WTC11 (cell line): ENCODE measurements at regions not wholly inside any gene's neighbourhood (a gene's known extent, or its start where the extent isn't known, plus 50 kb on each side); places are given as distances from the start of the nearest gene placed in this dataset.

ENCODE experiments used
- ARID4B ChIP-seq: sonication (generic); formaldehyde crosslinking; IDR thresholded peaks from 2 replicates; pipeline ENCODE4 v1.8.0; 2023; ENCODE audit warnings: missing genetic modification reagents, mild to moderate bottlenecking, borderline replicate concordance
- CTCF ChIP-seq: fragments of 200-600 bp; IDR thresholded peaks from 2 replicates; pipeline ENCODE4 v1.8.0; 2022; ENCODE audit warnings: antibody characterized with exemption
- NR3C1 ChIP-seq: sonication (generic); formaldehyde crosslinking; conservative IDR thresholded peaks from 2 replicates; pipeline ENCODE4 v1.8.1; 2023; ENCODE audit warnings: low read depth, mild to moderate bottlenecking, missing genetic modification reagents
- RELA ChIP-seq: sonication (generic); formaldehyde crosslinking; IDR thresholded peaks from 2 replicates; pipeline ENCODE4 v1.8.1; 2022; ENCODE audit warnings: missing genetic modification reagents, mild to moderate bottlenecking, borderline replicate concordance
- TEAD4 ChIP-seq: sonication (generic); formaldehyde crosslinking; IDR thresholded peaks from 2 replicates; pipeline ENCODE4 v1.8.0; 2022; ENCODE audit warnings: mild to moderate bottlenecking, missing genetic modification reagents
- TF ChIP-seq, protein P1 (sequence below): fragments of 250-450 bp; sonication (Bioruptor Pico); IDR thresholded peaks from 2 replicates; pipeline ENCODE4 v1.9.0; 2021; ENCODE audit warnings: mild to moderate bottlenecking
- TF ChIP-seq, protein P2 (sequence below): fragments of 250-450 bp; sonication (Bioruptor Pico); IDR thresholded peaks from 2 replicates; pipeline ENCODE4 v1.9.0; 2021; ENCODE audit warnings: mild to moderate bottlenecking, borderline replicate concordance
- TF ChIP-seq, protein P3 (sequence below): sonication (generic); formaldehyde crosslinking; conservative IDR thresholded peaks from 2 replicates; pipeline ENCODE4 v1.8.1; 2022; ENCODE audit warnings: mild to moderate bottlenecking, missing genetic modification reagents

DNA sequence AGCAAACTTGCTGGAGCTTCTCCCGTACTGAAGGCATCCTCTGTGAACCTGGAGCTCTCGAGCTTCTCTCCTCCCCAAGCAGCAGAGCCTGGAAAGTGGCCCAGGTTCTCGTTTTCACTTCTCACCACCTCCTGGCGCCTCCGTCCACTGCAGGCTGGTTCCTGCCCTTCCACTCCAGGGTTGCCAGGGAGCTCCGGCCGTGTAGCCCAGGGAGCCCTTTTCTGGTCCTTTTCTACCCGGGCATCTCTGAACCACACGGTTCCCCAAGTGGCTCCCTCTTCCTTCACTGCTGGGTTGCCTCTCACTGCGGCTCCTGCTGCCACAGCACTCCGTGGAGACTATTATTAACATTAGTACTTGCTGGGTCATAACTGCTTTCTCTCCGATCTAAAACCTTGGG, 208.6 kb upstream of the PPP2R2D start:
- TF ChIP-seq, protein P1, sequence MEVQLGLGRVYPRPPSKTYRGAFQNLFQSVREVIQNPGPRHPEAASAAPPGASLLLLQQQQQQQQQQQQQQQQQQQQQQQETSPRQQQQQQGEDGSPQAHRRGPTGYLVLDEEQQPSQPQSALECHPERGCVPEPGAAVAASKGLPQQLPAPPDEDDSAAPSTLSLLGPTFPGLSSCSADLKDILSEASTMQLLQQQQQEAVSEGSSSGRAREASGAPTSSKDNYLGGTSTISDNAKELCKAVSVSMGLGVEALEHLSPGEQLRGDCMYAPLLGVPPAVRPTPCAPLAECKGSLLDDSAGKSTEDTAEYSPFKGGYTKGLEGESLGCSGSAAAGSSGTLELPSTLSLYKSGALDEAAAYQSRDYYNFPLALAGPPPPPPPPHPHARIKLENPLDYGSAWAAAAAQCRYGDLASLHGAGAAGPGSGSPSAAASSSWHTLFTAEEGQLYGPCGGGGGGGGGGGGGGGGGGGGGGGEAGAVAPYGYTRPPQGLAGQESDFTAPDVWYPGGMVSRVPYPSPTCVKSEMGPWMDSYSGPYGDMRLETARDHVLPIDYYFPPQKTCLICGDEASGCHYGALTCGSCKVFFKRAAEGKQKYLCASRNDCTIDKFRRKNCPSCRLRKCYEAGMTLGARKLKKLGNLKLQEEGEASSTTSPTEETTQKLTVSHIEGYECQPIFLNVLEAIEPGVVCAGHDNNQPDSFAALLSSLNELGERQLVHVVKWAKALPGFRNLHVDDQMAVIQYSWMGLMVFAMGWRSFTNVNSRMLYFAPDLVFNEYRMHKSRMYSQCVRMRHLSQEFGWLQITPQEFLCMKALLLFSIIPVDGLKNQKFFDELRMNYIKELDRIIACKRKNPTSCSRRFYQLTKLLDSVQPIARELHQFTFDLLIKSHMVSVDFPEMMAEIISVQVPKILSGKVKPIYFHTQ (CRISPR knock-in tag), result no peak
- no peak for TF ChIP-seq TEAD4 (CRISPR knock-in tag)
- no peak for TF ChIP-seq NR3C1 (CRISPR knock-in tag)
- TF ChIP-seq, protein P2, sequence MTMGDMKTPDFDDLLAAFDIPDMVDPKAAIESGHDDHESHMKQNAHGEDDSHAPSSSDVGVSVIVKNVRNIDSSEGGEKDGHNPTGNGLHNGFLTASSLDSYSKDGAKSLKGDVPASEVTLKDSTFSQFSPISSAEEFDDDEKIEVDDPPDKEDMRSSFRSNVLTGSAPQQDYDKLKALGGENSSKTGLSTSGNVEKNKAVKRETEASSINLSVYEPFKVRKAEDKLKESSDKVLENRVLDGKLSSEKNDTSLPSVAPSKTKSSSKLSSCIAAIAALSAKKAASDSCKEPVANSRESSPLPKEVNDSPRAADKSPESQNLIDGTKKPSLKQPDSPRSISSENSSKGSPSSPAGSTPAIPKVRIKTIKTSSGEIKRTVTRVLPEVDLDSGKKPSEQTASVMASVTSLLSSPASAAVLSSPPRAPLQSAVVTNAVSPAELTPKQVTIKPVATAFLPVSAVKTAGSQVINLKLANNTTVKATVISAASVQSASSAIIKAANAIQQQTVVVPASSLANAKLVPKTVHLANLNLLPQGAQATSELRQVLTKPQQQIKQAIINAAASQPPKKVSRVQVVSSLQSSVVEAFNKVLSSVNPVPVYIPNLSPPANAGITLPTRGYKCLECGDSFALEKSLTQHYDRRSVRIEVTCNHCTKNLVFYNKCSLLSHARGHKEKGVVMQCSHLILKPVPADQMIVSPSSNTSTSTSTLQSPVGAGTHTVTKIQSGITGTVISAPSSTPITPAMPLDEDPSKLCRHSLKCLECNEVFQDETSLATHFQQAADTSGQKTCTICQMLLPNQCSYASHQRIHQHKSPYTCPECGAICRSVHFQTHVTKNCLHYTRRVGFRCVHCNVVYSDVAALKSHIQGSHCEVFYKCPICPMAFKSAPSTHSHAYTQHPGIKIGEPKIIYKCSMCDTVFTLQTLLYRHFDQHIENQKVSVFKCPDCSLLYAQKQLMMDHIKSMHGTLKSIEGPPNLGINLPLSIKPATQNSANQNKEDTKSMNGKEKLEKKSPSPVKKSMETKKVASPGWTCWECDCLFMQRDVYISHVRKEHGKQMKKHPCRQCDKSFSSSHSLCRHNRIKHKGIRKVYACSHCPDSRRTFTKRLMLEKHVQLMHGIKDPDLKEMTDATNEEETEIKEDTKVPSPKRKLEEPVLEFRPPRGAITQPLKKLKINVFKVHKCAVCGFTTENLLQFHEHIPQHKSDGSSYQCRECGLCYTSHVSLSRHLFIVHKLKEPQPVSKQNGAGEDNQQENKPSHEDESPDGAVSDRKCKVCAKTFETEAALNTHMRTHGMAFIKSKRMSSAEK (CRISPR knock-in tag), result no peak
- no peak for TF ChIP-seq CTCF
- TF ChIP-seq ARID4B (CRISPR knock-in tag), result no peak
- TF ChIP-seq, protein P3, sequence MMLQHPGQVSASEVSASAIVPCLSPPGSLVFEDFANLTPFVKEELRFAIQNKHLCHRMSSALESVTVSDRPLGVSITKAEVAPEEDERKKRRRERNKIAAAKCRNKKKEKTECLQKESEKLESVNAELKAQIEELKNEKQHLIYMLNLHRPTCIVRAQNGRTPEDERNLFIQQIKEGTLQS (CRISPR knock-in tag), result no peak
- TF ChIP-seq RELA, result no peak
